GM19328 (cell line): ENCODE measurements at regions not wholly inside any gene's neighbourhood (a gene's known extent, or its start where the extent isn't known, plus 50 kb on each side); places are given as distances from the start of the nearest gene placed in this dataset.

Source experiments
- ATAC-seq: cut with Tn5 transposase; IDR thresholded peaks from one replicate; pipeline ENCODE4 v1.9.1; 2021; ENCODE audit warnings: mild to moderate bottlenecking, moderate library complexity; ENCODE audit not compliant: unreplicated experiment

GRCh38 chr2:385785-386184 lies 97.9 kb upstream of the ALKAL2 start:
- ATAC-seq: no peak

- ATAC-seq: no peak
Observed at GRCh38 chr2:385061-385460, 97.2 kb upstream of the ALKAL2 start.

GRCh38 chr2:383888-384287 lies 96.0 kb upstream of the ALKAL2 start:
- ATAC-seq: no peak

- no peak for ATAC-seq
Observed at GRCh38 chr2:383178-383577, 95.3 kb upstream of the ALKAL2 start.

- no peak for ATAC-seq
Observed at GRCh38 chr2:382728-383022, 94.8 kb upstream of the ALKAL2 start.

GRCh38 chr2:381941-382727 lies 94.2 kb upstream of the ALKAL2 start:
- no peak for ATAC-seq

GRCh38 chr2:381181-381580 lies 93.3 kb upstream of the ALKAL2 start:
- ATAC-seq: no peak

- ATAC-seq: no peak
Observed at GRCh38 chr2:380772-381171, 92.9 kb upstream of the ALKAL2 start.

- ATAC-seq: no peak
Observed at GRCh38 chr2:380221-380620, 92.3 kb upstream of the ALKAL2 start.

- no peak for ATAC-seq
Observed at GRCh38 chr2:379778-380177, 91.9 kb upstream of the ALKAL2 start.

- no peak for ATAC-seq
Observed at GRCh38 chr2:378364-378763, 90.5 kb upstream of the ALKAL2 start.

- no peak for ATAC-seq
Observed at GRCh38 chr2:377414-377813, 89.5 kb upstream of the ALKAL2 start.

- no peak for ATAC-seq
Observed at GRCh38 chr2:375956-376307, 88.0 kb upstream of the ALKAL2 start.

GRCh38 chr2:375270-375955 lies 87.5 kb upstream of the ALKAL2 start:
- ATAC-seq: no peak

- ATAC-seq: no peak
Observed at GRCh38 chr2:368386-368785, 80.5 kb upstream of the ALKAL2 start.

- no peak for ATAC-seq
Observed at GRCh38 chr2:367246-367645, 79.4 kb upstream of the ALKAL2 start.

GRCh38 chr2:366706-367105 lies 78.8 kb upstream of the ALKAL2 start:
- ATAC-seq: no peak

GRCh38 chr2:365367-366275 lies 77.7 kb upstream of the ALKAL2 start:
- no peak for ATAC-seq

- no peak for ATAC-seq
Observed at GRCh38 chr2:363824-364470, 76.1 kb upstream of the ALKAL2 start.

GRCh38 chr2:362924-363323 lies 75.0 kb upstream of the ALKAL2 start:
- no peak for ATAC-seq

GRCh38 chr2:360124-360523 lies 72.2 kb upstream of the ALKAL2 start:
- no peak for ATAC-seq
